IPS-NIHi7 (cell line): ENCODE measurements at regions not wholly inside any gene's neighbourhood (a gene's known extent, or its start where the extent isn't known, plus 50 kb on each side); places are given as distances from the start of the nearest gene placed in this dataset.
"Not testable (repeated sequence)": the region's sequence is repeated elsewhere in the genome, so short reads cannot be mapped to it uniquely, and the experiment has no call there.

Experiments used
- DNase-seq: peaks from one replicate; pipeline ENCODE4 v3.0.0; 2012; ENCODE audit warnings: mixed read lengths; ENCODE audit errors: extremely low spot score

GRCh38 chr3:80334534-80334933 is 566.7 kb upstream of the ROBO1 start:
- DNase-seq: no peak

- DNase-seq: no peak
Measured at GRCh38 chr3:80331494-80332170, 563.8 kb upstream of the ROBO1 start.

GRCh38 chr3:80314541-80314940 is 546.7 kb upstream of the ROBO1 start:
- DNase-seq: not testable (repeated sequence)

GRCh38 chr3:80308637-80309036 is 540.8 kb upstream of the ROBO1 start:
- DNase-seq: no peak

- no peak for DNase-seq
Measured at GRCh38 chr3:80307844-80308243, 540.0 kb upstream of the ROBO1 start.

GRCh38 chr3:80297720-80298119 is 529.9 kb upstream of the ROBO1 start:
- DNase-seq: no peak

- no peak for DNase-seq
Measured at GRCh38 chr3:80285388-80285787, 517.6 kb upstream of the ROBO1 start.

- DNase-seq: no peak
Measured at GRCh38 chr3:80283783-80284182, 516.0 kb upstream of the ROBO1 start.

- no peak for DNase-seq
Measured at GRCh38 chr3:80278056-80278455, 510.3 kb upstream of the ROBO1 start.

GRCh38 chr3:80275120-80275519 is 507.3 kb upstream of the ROBO1 start:
- no peak for DNase-seq

GRCh38 chr3:80263260-80263659 is 495.5 kb upstream of the ROBO1 start:
- DNase-seq: no peak

- no peak for DNase-seq
Measured at GRCh38 chr3:80261082-80261481, 493.3 kb upstream of the ROBO1 start.

GRCh38 chr3:80259736-80260135 is 491.9 kb upstream of the ROBO1 start:
- no peak for DNase-seq

- DNase-seq: no peak
Measured at GRCh38 chr3:80252113-80252512, 484.3 kb upstream of the ROBO1 start.

- DNase-seq: no peak
Measured at GRCh38 chr3:80247766-80248165, 480.0 kb upstream of the ROBO1 start.

- DNase-seq: no peak
Measured at GRCh38 chr3:80244390-80244789, 476.6 kb upstream of the ROBO1 start.

GRCh38 chr3:80241791-80242190 is 474.0 kb upstream of the ROBO1 start:
- DNase-seq: no peak

- DNase-seq: no peak
Measured at GRCh38 chr3:80239301-80239700, 471.5 kb upstream of the ROBO1 start.

- DNase-seq: no peak
Measured at GRCh38 chr3:80238606-80239005, 470.8 kb upstream of the ROBO1 start.

- DNase-seq: no peak
Measured at GRCh38 chr3:80238152-80238551, 470.4 kb upstream of the ROBO1 start.

GRCh38 chr3:80234706-80235105 is 466.9 kb upstream of the ROBO1 start:
- DNase-seq: no peak

- DNase-seq: no peak
Measured at GRCh38 chr3:80233576-80233975, 465.8 kb upstream of the ROBO1 start.

- DNase-seq: no peak
Measured at GRCh38 chr3:80232760-80233159, 465.0 kb upstream of the ROBO1 start.

- no peak for DNase-seq
Measured at GRCh38 chr3:80230962-80231361, 463.2 kb upstream of the ROBO1 start.
